Right lobe of liver (tissue), 6 donors: ENCODE measurements at regions not wholly inside any gene's neighbourhood (a gene's known extent, or its start where the extent isn't known, plus 50 kb on each side); places are given as distances from the start of the nearest gene placed in this dataset.

Source experiments
- ATAC-seq, 4 donors: fragments of 200-7000 bp; cut with Tn5 transposase; one replicate each; pipeline ENCODE4 v1.9.1; 2020; ENCODE audit warnings: mild to moderate bottlenecking in 4 of 4, moderate library complexity in 4 of 4
- DNase-seq, 3 donors: peaks; one replicate each; pipeline ENCODE4 v3.0.0-alpha.2; 2020
- H3K27ac ChIP-seq, 3 donors: fragments of 200-600 bp; one replicate each; pipeline ENCODE4 v1.8.0; 2022
- H3K27me3 ChIP-seq, 2 donors: fragments of 200-600 bp; one replicate each; pipeline ENCODE4 v1.8.0; 2022
- H3K36me3 ChIP-seq, 4 donors: fragments of 200-600 bp; sonication (generic) in 1 of 4; one replicate each; pipeline versions ENCODE4 v1.5.1 to v1.8.0; 2017 to 2022; ENCODE audit warnings: control low read depth in 1 of 4
- H3K4me1 ChIP-seq, 4 donors: fragments of 200-600 bp; sonication (generic) in 1 of 4; one replicate each; pipeline versions ENCODE4 v1.5.1 to v1.8.0; 2017 to 2022; ENCODE audit warnings: control low read depth in 1 of 4
- H3K4me3 ChIP-seq, 3 donors: fragments of 200-600 bp; one replicate each; pipeline ENCODE4 v1.8.0; 2022
- H3K9me3 ChIP-seq, 4 donors: fragments of 200-600 bp; sonication (generic) in 1 of 4; one replicate each; pipeline versions ENCODE4 v1.5.1 to v1.8.0; 2017 to 2022; ENCODE audit warnings: control low read depth in 1 of 4
- POLR2A ChIP-seq: fragments of 450-650 bp; IDR thresholded peaks from one replicate; pipeline ENCODE4 v1.6.1; 2017; ENCODE audit warnings: antibody characterized with exemption, mild to moderate bottlenecking
- WGBS: methylation state at CpG from one replicate; pipeline ENCODE4 v1.1.6; 2018; ENCODE audit warnings: low coverage, low lambda C conversion rate; ENCODE audit not compliant: insufficient coverage; ENCODE audit errors: missing lambda C conversion rate; 5-methylcytosine and 5-hydroxymethylcytosine counted together
- intact Hi-C, 2 donors: fragments of 100-400 bp; cut with DNase I; formaldehyde crosslinking; loops; one replicate each; pipeline versions ENCODE4 v1.11.2 to v1.14.1; 2022
- TF ChIP-seq, protein P1 (sequence below), 4 donors: fragments of 200-600 bp in 3 of 4; fragments of 450-650 bp in 1 of 4; IDR thresholded peaks; one replicate each; pipeline versions ENCODE4 v1.5.1 to v1.8.0; 2016 to 2022; ENCODE audit warnings: antibody characterized with exemption in 4 of 4, mild to moderate bottlenecking in 2 of 4
- donor health status: DM: no; HTN: yes; CAD: no.
- donor health status: DM: no; HTN: no; CAD: no.
- donor health status: DM: no; HTN: no; CAD: no.
- donor health status: DM: no; HTN: yes; CAD: no.
- donor health status: DM: no; HTN: yes; CAD: no.

DNA sequence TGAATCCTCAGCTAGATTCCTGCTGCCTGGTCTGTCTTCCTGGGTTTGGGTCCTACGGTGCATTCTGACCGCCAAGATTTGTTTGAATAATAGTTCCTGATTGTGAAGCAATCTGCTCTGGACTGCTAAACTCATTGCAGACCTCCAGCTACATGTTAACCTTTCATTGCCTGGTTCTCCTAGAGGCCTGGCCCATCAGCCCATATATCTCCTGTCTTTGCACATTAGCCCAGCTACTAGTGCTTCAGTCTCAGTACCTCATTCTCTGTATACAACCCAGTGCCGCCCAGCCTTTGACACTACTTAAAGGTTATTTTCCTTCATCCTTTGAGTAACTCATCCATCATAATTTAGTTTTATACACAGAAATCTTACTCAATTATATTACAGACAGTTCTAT is 65.6 kb upstream of the GRIP1 start:
- DNase-seq (no peak), ATAC-seq (no peak)
- intact Hi-C loops: no loop called here
- H3K27me3 ChIP-seq: no peaks in the 10 kb centered on the region
- no peaks in the 10 kb centered on the region for H3K9me3 ChIP-seq
- no peaks in the 10 kb centered on the region for H3K36me3 ChIP-seq
- no peak overlapping the region for H3K27ac ChIP-seq
- TF ChIP-seq, protein P1, sequence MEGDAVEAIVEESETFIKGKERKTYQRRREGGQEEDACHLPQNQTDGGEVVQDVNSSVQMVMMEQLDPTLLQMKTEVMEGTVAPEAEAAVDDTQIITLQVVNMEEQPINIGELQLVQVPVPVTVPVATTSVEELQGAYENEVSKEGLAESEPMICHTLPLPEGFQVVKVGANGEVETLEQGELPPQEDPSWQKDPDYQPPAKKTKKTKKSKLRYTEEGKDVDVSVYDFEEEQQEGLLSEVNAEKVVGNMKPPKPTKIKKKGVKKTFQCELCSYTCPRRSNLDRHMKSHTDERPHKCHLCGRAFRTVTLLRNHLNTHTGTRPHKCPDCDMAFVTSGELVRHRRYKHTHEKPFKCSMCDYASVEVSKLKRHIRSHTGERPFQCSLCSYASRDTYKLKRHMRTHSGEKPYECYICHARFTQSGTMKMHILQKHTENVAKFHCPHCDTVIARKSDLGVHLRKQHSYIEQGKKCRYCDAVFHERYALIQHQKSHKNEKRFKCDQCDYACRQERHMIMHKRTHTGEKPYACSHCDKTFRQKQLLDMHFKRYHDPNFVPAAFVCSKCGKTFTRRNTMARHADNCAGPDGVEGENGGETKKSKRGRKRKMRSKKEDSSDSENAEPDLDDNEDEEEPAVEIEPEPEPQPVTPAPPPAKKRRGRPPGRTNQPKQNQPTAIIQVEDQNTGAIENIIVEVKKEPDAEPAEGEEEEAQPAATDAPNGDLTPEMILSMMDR (IDR thresholded peaks at IDR 0.05): no peak
- no peak for TF ChIP-seq POLR2A
- H3K4me1 ChIP-seq: no peaks in the 10 kb centered on the region
- no peak overlapping the region for H3K4me3 ChIP-seq
- 24% methylated on average over 3 of the region's 3 CpGs for WGBS

DNA sequence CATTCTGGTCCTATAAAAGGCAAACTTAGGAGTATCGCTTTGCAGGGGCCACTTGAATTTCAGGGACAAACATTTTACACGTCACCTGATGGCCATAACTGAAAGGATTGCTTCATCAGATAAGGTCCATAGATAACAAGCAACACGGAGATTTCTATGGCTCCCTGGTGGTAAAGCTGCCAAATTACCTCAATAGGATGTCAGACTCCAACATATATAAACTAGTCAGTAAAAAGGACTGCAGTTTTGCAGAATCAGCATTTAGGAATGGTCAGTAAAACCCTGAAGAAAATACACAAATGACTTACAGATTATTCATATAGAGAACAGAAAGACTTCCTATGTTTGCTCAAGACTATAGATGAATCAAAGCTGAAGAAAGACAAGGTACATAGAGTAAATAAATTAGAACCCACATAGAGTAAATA is 66.1 kb upstream of the GRIP1 start:
- H3K4me3 ChIP-seq: no peak overlapping the region
- ATAC-seq: no peak
- no peaks in the 10 kb centered on the region for H3K36me3 ChIP-seq
- H3K27ac ChIP-seq: no peak overlapping the region
- H3K4me1 ChIP-seq: no peaks in the 10 kb centered on the region
- 36% methylated on average over 3 of the region's 3 CpGs for WGBS
- TF ChIP-seq, protein P1 (IDR thresholded peaks at IDR 0.05): no peak
- H3K9me3 ChIP-seq: no peaks in the 10 kb centered on the region
- no peaks in the 10 kb centered on the region for H3K27me3 ChIP-seq
- intact Hi-C loops: no loop called here
- no peak for DNase-seq

DNA sequence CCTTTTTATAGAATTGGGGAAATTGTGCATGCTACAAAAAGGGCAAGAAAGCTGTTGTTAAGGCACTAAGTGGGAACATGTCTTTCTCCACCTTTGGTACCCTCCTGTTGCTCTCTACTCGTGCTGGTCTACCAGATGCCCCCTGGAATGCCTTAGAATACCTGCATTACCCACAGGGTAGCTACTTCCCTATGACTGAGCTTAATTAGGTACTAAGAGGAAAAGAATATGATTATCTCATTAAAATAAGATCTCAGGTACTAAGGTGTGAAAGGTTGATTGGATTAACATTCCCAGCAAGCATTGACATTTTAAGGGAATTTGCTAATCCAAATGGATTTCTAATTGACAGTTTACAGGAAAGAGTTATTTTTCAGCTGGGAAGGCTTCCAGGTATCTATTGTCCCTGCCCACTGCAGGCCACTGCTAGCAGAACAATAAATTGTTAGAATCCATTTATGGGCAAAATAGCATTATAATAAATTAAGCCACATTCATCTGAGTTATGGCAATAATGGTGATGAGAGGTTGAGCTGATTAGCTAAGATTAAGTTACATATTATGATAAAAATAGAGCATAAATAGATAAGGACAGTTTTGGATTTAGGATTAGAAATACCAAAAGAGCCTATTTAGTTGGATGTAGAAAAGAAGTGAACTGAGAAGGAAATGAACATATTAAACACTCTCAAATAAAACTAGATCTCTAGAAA is 67.8 kb upstream of the GRIP1 start:
- whole genome bisulfite sequencing: 36% methylated on average over 1 of the region's 1 CpG
- Histone ChIP-seq H3K27me3 (no peaks in the 10 kb centered on the region), H3K4me3 (no peak overlapping the region), H3K4me1 (no peaks in the 10 kb centered on the region), H3K36me3 (no peaks in the 10 kb centered on the region), H3K9me3 (no peaks in the 10 kb centered on the region), H3K27ac (no peak overlapping the region)
- DNase-seq (no peak), ATAC-seq (no peak)
- intact Hi-C loops: no loop called here
- no peak for TF ChIP-seq POLR2A
- TF ChIP-seq, protein P1 (IDR thresholded peaks at IDR 0.05): no peak

GRCh38 chr12:66751432-66752113 is 72.7 kb upstream of the GRIP1 start:
- TF ChIP-seq, protein P1 (IDR thresholded peaks at IDR 0.05): no peak
- TF ChIP-seq POLR2A: no peak
- Histone ChIP-seq H3K4me1 (no peaks in the 10 kb centered on the region), H3K9me3 (no peaks in the 10 kb centered on the region), H3K27ac (no peak overlapping the region), H3K36me3 (no peaks in the 10 kb centered on the region), H3K4me3 (no peak overlapping the region), H3K27me3 (no peaks in the 10 kb centered on the region)
- 57% methylated on average over 1 of the region's 1 CpG for WGBS
- no peak for ATAC-seq
- no peak for DNase-seq
- intact Hi-C loops: no loop called here
